GM12878 (cell line): ENCODE measurements at regions not wholly inside any gene's neighbourhood (a gene's known extent, or its start where the extent isn't known, plus 50 kb on each side); places are given as distances from the start of the nearest gene placed in this dataset.

Experiments used
- ATAC-seq: fragments of 200-7000 bp; cut with Tn5 transposase; 3 replicates; pipeline ENCODE4 v1.9.1; 2020; ENCODE audit warnings: mild to moderate bottlenecking, moderate library complexity
- BruUV-seq: library from RNA; stranded (reverse); fragments of 400-500 nt; replicated peaks from 2 replicates; lab custom pipeline; 2021; lab: Mats Ljungman, UMichigan
- CTCF ChIA-PET: fragments of 300-600 bp; sonication (Branson Sonifier 250); formaldehyde crosslinking; extraction: SDS; loops from one replicate; lab custom pipeline; 2021; ENCODE audit warnings: inconsistent platforms; lab: Yijun Ruan, JAX
- POLR2A ChIA-PET: fragments of 350-600 bp; formaldehyde crosslinking; extraction: SDS; loops from one replicate; lab custom pipeline; 2021; ENCODE audit warnings: inconsistent platforms; lab: Charles Lee
- RAD21 ChIA-PET: fragments of 300-600 bp; sonication (Branson Sonifier 250); formaldehyde crosslinking; loops from one replicate; lab custom pipeline; 2023; ENCODE audit warnings: antibody characterized with exemption; ENCODE audit not compliant: unreplicated experiment; lab: Charles Lee
- SMC1A ChIA-PET: fragments of 300-600 bp; sonication (Branson Sonifier 250); formaldehyde crosslinking; loops from one replicate; lab custom pipeline; 2023; ENCODE audit not compliant: unreplicated experiment, uncharacterized antibody; lab: Charles Lee
- DNase-seq: peaks from one replicate; pipeline ENCODE4 v3.0.0-alpha.2; 2011; ENCODE audit warnings: low read depth, low spot score
- FAIRE-seq: peaks from 3 replicates; lab custom pipeline; 2011; peaks lifted over from hg19 to GRCh38; lab: Jason Lieb, UNC
- H2AFZ ChIP-seq: 2 replicates; pipeline ENCODE4 v1.6.0; 2011; ENCODE audit warnings: low read depth, low read length, control low read depth; ENCODE audit not compliant: control insufficient read depth
- H3K27ac ChIP-seq: 2 replicates; pipeline ENCODE4 v1.5.1; 2011; ENCODE audit warnings: control low read depth; ENCODE audit not compliant: control insufficient read depth, insufficient read depth
- H3K27me3 ChIP-seq, 2 experiments: replicated peaks in 1 of 2; 2 replicates each; pipeline versions ENCODE4 v1.6.0 to v1.6.1; 2011; ENCODE audit warnings: low read length in 1 of 2; ENCODE audit not compliant: control insufficient read depth in 2 of 2, insufficient read depth in 2 of 2
- H3K36me3 ChIP-seq, 2 experiments: 2 replicates each; pipeline ENCODE4 v1.5.1; 2011; ENCODE audit warnings: low read length in 1 of 2; ENCODE audit not compliant: control insufficient read depth in 2 of 2, insufficient read depth in 2 of 2
- H3K4me1 ChIP-seq: 2 replicates; pipeline ENCODE4 v1.6.1; 2011; ENCODE audit warnings: mild to moderate bottlenecking, low read length, moderate library complexity, mixed read lengths; ENCODE audit not compliant: control insufficient read depth, insufficient read depth
- H3K4me2 ChIP-seq: 2 replicates; pipeline ENCODE4 v1.6.0; 2011; ENCODE audit warnings: control low read depth; ENCODE audit not compliant: control insufficient read depth, insufficient read depth
- H3K4me3 ChIP-seq: fragments of 200-600 bp; sonication (generic); 2 replicates; pipeline ENCODE4 v1.5.1; 2016
- H3K79me2 ChIP-seq: 2 replicates; pipeline ENCODE4 v1.6.0; 2011; ENCODE audit warnings: low read length; ENCODE audit not compliant: control insufficient read depth, insufficient read depth
- H3K9ac ChIP-seq: 2 replicates; pipeline ENCODE4 v1.8.0; 2011; ENCODE audit warnings: low read length, control low read depth, mixed read lengths; ENCODE audit not compliant: control insufficient read depth, insufficient read depth
- H3K9me3 ChIP-seq: replicated peaks from 3 replicates; pipeline ENCODE4 v1.5.1; 2011; ENCODE audit warnings: mild to moderate bottlenecking, low read length; ENCODE audit not compliant: control insufficient read depth, insufficient read depth
- H4K20me1 ChIP-seq: 2 replicates; pipeline ENCODE4 v1.6.0; 2011; ENCODE audit not compliant: control insufficient read depth, insufficient read depth
- BHLHE40 ChIP-seq, 2 experiments: fragments of 450-650 bp in 1 of 2; IDR thresholded peaks; 2 replicates each; pipeline ENCODE4 v1.6.1; 2011 to 2017; ENCODE audit warnings: low read depth in 2 of 2, borderline replicate concordance in 1 of 2, improper control_type of control experiment in 1 of 2, low read length in 1 of 2, mild to moderate bottlenecking in 1 of 2
- DPF2 ChIP-seq: fragments of 450-650 bp; IDR thresholded peaks from 2 replicates; pipeline ENCODE4 v1.6.1; 2017; ENCODE audit warnings: mild to moderate bottlenecking
- NR2C2 ChIP-seq: IDR thresholded peaks from 2 replicates; pipeline ENCODE4 v1.6.1; 2011; ENCODE audit warnings: borderline replicate concordance, low read depth; ENCODE audit not compliant: control insufficient read depth, insufficient read length
- PML ChIP-seq: IDR thresholded peaks from 2 replicates; pipeline ENCODE4 v1.6.1; 2012; ENCODE audit warnings: low read length, inconsistent platforms
- POU2F2 ChIP-seq: IDR thresholded peaks from 3 replicates; pipeline ENCODE4 v1.6.1; 2011; ENCODE audit warnings: low read depth, mild to moderate bottlenecking, low read length, borderline replicate concordance
- RB1 ChIP-seq: fragments of 450-650 bp; formaldehyde crosslinking; IDR thresholded peaks from 2 replicates; pipeline ENCODE4 v1.6.1; 2017; ENCODE audit warnings: mild to moderate bottlenecking, borderline replicate concordance
- TCF3 ChIP-seq: IDR thresholded peaks from 2 replicates; pipeline ENCODE4 v1.6.1; 2012; ENCODE audit warnings: low read depth, mild to moderate bottlenecking, low read length, borderline replicate concordance; ENCODE audit not compliant: insufficient read depth
- WGBS: methylation state at CpG from one replicate; pipeline ENCODE4 v1.1.6; 2016; ENCODE audit warnings: low lambda C conversion rate; ENCODE audit not compliant: insufficient replicate concordance, insufficient coverage; ENCODE audit errors: missing lambda C conversion rate; 5-methylcytosine and 5-hydroxymethylcytosine counted together
- in situ Hi-C: fragments of 300-500 bp; cut with MboI; formaldehyde crosslinking; loops from 9 replicates; pipeline ENCODE4 v1.14.3; 2018; ENCODE audit warnings: mixed read lengths
- intact Hi-C: fragments of 100-400 bp; cut with micrococcal nuclease; formaldehyde crosslinking; loops from one replicate; pipeline ENCODE4 v1.14.2; 2022; ENCODE audit not compliant: unreplicated experiment
- TF ChIP-seq, protein P1 (sequence below): IDR thresholded peaks from 2 replicates; pipeline ENCODE4 v1.6.1; 2012; ENCODE audit warnings: mild to moderate bottlenecking, low read depth, low read length
- TF ChIP-seq, protein P2 (sequence below): fragments of 450-650 bp; IDR thresholded peaks from 2 replicates; pipeline ENCODE4 v1.6.1; 2017; ENCODE audit warnings: mild to moderate bottlenecking
- TF ChIP-seq, protein P3 (sequence below): IDR thresholded peaks from 2 replicates; pipeline ENCODE4 v1.6.1; 2011; ENCODE audit warnings: borderline replicate concordance, low read depth, mild to moderate bottlenecking, moderate library complexity, low read length; ENCODE audit not compliant: insufficient read depth, poor library complexity, severe bottlenecking
- TF ChIP-seq, protein P4 (sequence below): fragments of 450-650 bp; formaldehyde crosslinking; IDR thresholded peaks from 2 replicates; pipeline ENCODE4 v1.4.0; 2022; ENCODE audit warnings: mild to moderate bottlenecking, moderate library complexity
- TF ChIP-seq, protein P5 (sequence below): fragments of 450-650 bp; IDR thresholded peaks from 2 replicates; pipeline ENCODE4 v1.6.1; 2017; ENCODE audit warnings: borderline replicate concordance

DNA sequence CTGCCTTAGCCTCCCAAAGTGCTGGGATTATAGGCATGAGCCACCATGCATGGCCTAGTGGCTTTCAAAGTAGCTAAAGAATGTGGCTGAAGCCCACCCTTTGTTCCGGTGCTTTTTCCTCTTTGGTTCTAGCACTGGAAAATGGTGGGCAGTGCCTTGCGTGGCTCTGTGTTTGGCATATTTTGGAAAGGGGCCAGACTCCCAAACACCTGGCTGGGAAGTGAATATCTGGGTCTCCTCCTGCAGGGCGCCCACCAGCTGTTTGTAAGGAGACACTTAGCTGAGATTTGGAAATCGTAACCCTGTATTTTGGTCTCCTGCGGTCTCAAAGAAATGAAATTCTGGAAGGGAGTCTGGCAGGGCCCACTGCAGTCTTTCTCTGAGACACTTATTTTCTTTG, 336.4 kb downstream of the IL20RB start:
- Histone ChIP-seq H3K4me3 (no peak overlapping the region), H3K9ac (no peak overlapping the region), H4K20me1 (no peaks in the 10 kb centered on the region), H3K79me2 (no peaks in the 10 kb centered on the region), H3K36me3 (no peaks in the 10 kb centered on the region), H3K27me3 (no peaks in the 10 kb centered on the region), H3K27ac (no peak overlapping the region), H3K4me2 (no peak overlapping the region), H2AFZ (no peak overlapping the region), H3K9me3 (no peaks in the 10 kb centered on the region), H3K4me1 (no peaks in the 10 kb centered on the region)
- WGBS = 46% methylated on average over 5 of the region's 5 CpGs
- ChIA-PET POLR2A (no interaction called here), CTCF (interaction anchor here (0.6 to 2.6 kb wide), 8 partner anchors 9 to 187 kb away, joined by 3 to 10 read pairs (median 4); no protein-coding TSS in a partner anchor), RAD21 (interaction anchor here (0.6 to 2.1 kb wide), 2 partner anchors 399 to 764 kb away, joined by 4 to 5 read pairs; no protein-coding TSS in a partner anchor), SMC1A (interaction anchor here (1.5 to 1.6 kb wide), 2 partner anchors 9 to 11 kb away, joined by 5 to 7 read pairs; no protein-coding TSS in a partner anchor)
- DNase-seq (no peak), ATAC-seq (no peak), FAIRE-seq (no peak)
- BruUV-seq = no TSS peak
- in situ Hi-C loops = no loop called here
- intact Hi-C loops = no loop called here
- no peak for TF ChIP-seq POU2F2
- TF ChIP-seq, protein P1, sequence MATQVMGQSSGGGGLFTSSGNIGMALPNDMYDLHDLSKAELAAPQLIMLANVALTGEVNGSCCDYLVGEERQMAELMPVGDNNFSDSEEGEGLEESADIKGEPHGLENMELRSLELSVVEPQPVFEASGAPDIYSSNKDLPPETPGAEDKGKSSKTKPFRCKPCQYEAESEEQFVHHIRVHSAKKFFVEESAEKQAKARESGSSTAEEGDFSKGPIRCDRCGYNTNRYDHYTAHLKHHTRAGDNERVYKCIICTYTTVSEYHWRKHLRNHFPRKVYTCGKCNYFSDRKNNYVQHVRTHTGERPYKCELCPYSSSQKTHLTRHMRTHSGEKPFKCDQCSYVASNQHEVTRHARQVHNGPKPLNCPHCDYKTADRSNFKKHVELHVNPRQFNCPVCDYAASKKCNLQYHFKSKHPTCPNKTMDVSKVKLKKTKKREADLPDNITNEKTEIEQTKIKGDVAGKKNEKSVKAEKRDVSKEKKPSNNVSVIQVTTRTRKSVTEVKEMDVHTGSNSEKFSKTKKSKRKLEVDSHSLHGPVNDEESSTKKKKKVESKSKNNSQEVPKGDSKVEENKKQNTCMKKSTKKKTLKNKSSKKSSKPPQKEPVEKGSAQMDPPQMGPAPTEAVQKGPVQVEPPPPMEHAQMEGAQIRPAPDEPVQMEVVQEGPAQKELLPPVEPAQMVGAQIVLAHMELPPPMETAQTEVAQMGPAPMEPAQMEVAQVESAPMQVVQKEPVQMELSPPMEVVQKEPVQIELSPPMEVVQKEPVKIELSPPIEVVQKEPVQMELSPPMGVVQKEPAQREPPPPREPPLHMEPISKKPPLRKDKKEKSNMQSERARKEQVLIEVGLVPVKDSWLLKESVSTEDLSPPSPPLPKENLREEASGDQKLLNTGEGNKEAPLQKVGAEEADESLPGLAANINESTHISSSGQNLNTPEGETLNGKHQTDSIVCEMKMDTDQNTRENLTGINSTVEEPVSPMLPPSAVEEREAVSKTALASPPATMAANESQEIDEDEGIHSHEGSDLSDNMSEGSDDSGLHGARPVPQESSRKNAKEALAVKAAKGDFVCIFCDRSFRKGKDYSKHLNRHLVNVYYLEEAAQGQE = no peak
- TF ChIP-seq DPF2 = no peak
- no peak for TF ChIP-seq TCF3
- no peak for TF ChIP-seq BHLHE40 (IDR thresholded peaks at IDR 0.05; ENCODE audit: borderline replicate concordance in 1 of 2, low read depth in 2 of 2, low read length in 1 of 2)
- no peak for TF ChIP-seq RB1
- TF ChIP-seq, protein P2, sequence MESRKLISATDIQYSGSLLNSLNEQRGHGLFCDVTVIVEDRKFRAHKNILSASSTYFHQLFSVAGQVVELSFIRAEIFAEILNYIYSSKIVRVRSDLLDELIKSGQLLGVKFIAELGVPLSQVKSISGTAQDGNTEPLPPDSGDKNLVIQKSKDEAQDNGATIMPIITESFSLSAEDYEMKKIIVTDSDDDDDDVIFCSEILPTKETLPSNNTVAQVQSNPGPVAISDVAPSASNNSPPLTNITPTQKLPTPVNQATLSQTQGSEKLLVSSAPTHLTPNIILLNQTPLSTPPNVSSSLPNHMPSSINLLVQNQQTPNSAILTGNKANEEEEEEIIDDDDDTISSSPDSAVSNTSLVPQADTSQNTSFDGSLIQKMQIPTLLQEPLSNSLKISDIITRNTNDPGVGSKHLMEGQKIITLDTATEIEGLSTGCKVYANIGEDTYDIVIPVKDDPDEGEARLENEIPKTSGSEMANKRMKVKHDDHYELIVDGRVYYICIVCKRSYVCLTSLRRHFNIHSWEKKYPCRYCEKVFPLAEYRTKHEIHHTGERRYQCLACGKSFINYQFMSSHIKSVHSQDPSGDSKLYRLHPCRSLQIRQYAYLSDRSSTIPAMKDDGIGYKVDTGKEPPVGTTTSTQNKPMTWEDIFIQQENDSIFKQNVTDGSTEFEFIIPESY = no peak
- TF ChIP-seq, protein P3, sequence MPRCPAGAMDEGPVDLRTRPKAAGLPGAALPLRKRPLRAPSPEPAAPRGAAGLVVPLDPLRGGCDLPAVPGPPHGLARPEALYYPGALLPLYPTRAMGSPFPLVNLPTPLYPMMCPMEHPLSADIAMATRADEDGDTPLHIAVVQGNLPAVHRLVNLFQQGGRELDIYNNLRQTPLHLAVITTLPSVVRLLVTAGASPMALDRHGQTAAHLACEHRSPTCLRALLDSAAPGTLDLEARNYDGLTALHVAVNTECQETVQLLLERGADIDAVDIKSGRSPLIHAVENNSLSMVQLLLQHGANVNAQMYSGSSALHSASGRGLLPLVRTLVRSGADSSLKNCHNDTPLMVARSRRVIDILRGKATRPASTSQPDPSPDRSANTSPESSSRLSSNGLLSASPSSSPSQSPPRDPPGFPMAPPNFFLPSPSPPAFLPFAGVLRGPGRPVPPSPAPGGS = no peak
- TF ChIP-seq, protein P4, sequence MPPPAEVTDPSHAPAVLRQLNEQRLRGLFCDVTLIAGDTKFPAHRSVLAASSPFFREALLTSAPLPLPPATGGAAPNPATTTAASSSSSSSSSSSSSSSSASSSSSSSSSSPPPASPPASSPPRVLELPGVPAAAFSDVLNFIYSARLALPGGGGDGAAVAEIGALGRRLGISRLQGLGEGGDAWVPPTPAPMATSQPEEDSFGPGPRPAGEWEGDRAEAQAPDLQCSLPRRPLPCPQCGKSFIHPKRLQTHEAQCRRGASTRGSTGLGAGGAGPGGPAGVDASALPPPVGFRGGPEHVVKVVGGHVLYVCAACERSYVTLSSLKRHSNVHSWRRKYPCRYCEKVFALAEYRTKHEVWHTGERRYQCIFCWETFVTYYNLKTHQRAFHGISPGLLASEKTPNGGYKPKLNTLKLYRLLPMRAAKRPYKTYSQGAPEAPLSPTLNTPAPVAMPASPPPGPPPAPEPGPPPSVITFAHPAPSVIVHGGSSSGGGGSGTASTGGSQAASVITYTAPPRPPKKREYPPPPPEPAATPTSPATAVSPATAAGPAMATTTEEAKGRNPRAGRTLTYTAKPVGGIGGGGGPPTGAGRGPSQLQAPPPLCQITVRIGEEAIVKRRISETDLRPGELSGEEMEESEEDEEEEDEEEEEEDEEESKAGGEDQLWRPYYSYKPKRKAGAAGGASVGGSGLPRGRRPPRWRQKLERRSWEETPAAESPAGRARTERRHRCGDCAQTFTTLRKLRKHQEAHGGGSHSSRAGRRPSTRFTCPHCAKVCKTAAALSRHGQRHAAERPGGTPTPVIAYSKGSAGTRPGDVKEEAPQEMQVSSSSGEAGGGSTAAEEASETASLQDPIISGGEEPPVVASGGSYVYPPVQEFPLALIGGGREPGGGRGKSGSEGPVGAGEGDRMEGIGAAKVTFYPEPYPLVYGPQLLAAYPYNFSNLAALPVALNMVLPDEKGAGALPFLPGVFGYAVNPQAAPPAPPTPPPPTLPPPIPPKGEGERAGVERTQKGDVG (CRISPR knock-in tag) = no peak
- no peak for TF ChIP-seq PML
- TF ChIP-seq, protein P5, sequence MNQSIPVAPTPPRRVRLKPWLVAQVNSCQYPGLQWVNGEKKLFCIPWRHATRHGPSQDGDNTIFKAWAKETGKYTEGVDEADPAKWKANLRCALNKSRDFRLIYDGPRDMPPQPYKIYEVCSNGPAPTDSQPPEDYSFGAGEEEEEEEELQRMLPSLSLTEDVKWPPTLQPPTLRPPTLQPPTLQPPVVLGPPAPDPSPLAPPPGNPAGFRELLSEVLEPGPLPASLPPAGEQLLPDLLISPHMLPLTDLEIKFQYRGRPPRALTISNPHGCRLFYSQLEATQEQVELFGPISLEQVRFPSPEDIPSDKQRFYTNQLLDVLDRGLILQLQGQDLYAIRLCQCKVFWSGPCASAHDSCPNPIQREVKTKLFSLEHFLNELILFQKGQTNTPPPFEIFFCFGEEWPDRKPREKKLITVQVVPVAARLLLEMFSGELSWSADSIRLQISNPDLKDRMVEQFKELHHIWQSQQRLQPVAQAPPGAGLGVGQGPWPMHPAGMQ = no peak
- TF ChIP-seq NR2C2 = no peak
